ENCODE measurements at regions not wholly inside any gene's neighbourhood (a gene's known extent, or its start where the extent isn't known, plus 50 kb on each side); places are given as distances from the start of the nearest gene placed in this dataset.
A peak's percentile ranks its signal among the peaks of the same experiment; 100 is the strongest.
"Not testable (repeated sequence)": the region's sequence is repeated elsewhere in the genome, so short reads cannot be mapped to it uniquely, and the experiment has no call there.

- no peak for DNase-seq (ENCODE audit: low read depth)
Measured at GRCh38 chr13:97878431-97879375, 74.8 kb upstream of the IPO5 start.

GRCh38 chr13:97879646-97880310, 73.7 kb upstream of the IPO5 start:
- peak; percentile 89 for DNase-seq (ENCODE audit: low read depth)

DNA sequence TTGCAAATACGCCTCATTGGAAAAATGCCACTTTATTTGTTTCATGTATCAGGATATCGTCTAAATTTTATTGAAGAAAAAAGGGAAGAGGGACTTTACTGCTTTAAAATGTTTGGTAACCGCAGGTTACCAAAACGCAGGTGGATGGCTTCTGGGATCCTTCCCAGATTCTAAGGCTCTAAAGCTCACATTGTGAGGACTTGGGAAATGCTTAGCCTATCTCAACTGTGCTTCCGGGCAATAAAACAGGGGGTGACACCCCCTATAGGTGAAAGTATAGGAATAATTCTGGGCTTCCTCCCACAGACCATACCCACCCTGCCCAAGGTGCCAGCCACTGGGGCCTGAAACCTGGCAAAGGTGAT, 73.2 kb upstream of the IPO5 start:
- no peak for DNase-seq (ENCODE audit: low read depth)

- no peak for DNase-seq (ENCODE audit: low read depth)
Measured at GRCh38 chr13:97881556-97881955, 71.9 kb upstream of the IPO5 start.

- DNase-seq (ENCODE audit: low read depth), result no peak
Measured at GRCh38 chr13:97883396-97883795, 70.1 kb upstream of the IPO5 start.

GRCh38 chr13:97884707-97885468, 68.6 kb upstream of the IPO5 start:
- DNase-seq (ENCODE audit: low read depth), result no peak

DNA sequence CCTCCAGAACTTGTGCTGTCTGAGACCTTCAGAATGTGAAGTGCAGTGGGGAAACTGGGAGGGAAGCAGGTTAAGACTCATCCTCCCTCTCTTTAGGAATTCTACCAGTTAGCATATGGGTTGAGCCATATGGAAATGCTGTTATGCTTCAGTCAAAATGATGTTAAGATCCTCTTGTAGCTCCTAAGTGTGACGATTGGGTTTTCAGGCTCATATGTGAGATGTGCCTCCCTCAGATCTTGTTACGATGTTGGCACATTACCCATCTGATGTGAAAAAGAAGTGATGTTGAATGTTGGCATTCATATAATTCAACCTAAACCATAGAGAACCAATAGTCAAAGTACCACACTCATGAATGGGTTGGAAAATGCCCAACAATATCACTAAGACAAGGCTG, 67.8 kb upstream of the IPO5 start:
- DNase-seq (ENCODE audit: low read depth), result no peak

DNA sequence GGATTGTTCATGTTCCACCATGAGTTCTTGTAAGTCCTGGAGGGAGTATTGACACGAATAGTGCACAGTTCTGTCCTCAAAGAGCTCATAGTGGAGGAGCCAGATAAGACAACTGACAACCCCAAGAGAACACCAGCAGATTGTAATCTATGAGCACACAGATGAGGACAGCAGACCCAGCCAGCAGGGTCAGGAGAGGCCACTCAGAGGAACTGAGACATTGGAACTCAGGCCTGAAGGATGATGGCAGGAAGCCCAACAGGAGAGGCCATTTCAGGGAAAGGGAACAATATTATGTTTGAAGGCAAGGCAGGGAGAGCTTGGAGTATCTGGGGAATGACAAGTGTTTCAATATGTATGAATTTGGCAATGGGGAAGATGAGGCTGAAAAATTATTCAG, 63.7 kb upstream of the IPO5 start:
- no peak for DNase-seq (ENCODE audit: low read depth)

DNA sequence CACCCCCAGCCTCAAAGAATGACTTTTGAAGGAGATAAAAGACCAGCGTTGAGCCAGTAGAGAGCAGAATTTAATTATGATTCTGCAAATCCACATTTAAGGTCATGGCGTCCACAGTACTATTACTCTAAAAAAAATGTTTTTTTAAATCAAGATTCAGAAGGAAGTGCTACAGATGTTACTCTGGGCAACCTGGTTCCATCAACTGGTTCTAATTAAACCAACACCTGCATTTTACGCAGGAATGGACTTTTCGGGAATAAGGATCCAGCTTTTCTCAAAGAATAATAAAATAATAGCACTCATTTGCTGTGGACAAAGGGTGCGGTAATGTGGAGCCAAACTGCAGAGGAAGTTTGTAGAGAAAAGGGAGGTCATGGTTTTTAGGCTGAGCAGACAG, 62.9 kb upstream of the IPO5 start:
- DNase-seq (ENCODE audit: low read depth), result no peak

DNA sequence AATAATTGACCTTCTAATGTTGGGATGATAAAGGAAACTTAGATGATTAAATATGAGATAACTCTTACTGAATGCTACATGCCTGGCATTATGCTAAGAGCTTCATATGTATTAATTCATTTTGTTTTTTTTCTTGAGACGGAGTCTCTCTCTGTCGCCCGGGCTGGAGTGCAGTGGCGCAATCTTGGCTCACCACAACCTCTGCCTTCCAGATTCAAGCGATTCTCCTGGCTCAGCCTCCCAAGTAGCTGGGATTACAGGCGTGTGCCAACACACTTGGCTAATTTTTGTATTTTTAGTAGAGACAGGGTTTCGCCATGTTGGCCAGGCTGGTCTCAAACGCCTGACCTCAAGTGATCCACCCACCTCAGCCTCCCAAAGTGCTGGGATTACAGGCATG, 61.5 kb upstream of the IPO5 start:
- DNase-seq (ENCODE audit: low read depth), result not testable (repeated sequence)

- DNase-seq (ENCODE audit: low read depth), result peak; percentile 62
Measured at GRCh38 chr13:97892717-97893116, 60.8 kb upstream of the IPO5 start.

- no peak for DNase-seq (ENCODE audit: low read depth)
Measured at GRCh38 chr13:97895383-97895782, 58.1 kb upstream of the IPO5 start.

GRCh38 chr13:97896446-97896845, 57.0 kb upstream of the IPO5 start:
- DNase-seq (ENCODE audit: low read depth), result no peak

GRCh38 chr13:97901716-97902115, 51.8 kb upstream of the IPO5 start:
- DNase-seq (ENCODE audit: low read depth), result no peak

Data from GM04503 (cell line).